ENCODE measurements at regions not wholly inside any gene's neighbourhood (a gene's known extent, or its start where the extent isn't known, plus 50 kb on each side); places are given as distances from the start of the nearest gene placed in this dataset.
"Not testable (repeated sequence)": the region's sequence is repeated elsewhere in the genome, so short reads cannot be mapped to it uniquely, and the experiment has no call there.

DNA sequence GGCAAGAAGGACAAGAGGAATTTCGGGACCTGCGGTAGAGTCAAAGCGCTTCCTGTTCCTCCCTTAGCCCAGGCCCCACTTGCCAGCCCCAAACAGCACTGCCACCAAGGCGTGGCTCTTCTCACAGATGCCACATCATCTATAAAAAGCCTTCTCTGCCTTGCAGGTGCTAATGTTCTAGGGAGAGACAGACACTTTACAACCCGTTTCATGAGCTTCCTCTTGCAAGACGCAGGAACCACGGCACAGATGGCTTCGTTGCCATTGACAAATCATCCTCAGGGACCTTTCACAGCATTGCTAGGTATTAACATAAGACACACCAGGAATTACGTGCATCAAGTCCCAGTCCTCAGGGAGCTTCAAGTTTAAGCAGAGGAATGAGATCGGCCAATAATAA, 180.9 kb downstream of the JCAD start:
- DNase-seq: no peak

DNA sequence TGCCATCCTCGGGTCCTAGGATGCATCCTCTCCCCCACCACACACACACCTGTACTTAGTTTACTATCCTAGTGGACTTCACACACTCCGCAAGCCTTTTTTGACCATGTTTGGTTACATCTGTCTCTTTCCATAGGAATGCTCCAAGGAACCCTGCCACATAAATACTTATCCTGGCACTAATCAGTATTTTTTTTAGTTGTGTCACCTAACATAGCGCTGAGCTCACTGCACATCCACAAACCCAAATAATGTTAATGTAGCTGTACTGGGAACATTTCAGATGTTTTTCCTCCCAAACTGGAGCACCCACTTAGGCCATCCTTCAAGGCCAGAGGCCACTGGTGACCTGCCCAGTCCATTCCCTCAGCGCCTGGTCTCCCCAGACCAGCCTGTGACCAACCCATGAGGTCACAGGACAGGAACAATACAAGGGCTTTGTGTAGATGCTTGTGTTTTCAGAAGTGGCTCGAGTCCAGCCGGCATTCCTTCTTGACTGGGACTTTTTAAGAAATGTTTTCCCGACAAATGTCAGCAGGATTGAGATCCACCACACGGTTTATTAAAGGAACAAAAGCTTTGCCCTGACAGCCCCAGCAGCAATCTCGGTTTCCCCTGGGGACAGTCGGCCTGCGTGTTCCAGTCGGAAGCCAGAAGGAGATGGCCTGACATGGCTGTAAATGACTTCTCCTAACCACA, 181.4 kb downstream of the JCAD start:
- no peak for DNase-seq

GRCh38 chr10:29876008-29876555, 183.3 kb downstream of the JCAD start:
- no peak for DNase-seq

DNA sequence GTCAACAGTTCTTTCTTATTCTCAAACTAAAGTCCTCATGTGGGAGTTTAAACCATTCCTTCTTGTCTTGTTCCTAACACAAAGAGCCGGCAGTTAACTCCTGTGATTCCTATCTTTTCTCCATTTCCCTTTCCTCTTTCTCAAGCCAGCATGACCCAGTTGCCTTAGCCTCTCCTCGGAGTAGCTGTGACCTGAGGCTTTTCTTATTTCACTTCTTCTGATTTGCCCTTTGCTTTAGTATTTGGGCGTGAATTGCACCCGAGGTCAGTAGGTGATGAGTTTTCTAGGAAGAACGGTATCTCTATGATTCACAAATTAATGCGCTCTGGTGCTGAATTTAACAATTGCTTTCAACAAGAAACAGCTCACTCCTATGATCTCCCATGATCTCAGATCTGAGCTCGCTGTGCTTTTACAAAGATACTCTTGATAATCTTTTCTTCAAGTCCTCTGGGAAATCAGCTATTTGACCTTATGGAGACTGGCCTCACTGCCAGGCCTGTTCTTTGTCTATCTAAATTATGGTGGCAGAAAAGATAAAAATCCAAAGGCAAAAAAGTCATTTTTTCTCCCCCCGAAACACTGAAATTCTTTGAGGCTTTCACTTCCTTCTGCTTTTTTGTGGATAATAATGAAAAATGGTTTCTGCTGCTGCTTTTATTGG, 184.6 kb downstream of the JCAD start:
- DNase-seq: no peak

- no peak for DNase-seq
These were observed 185.4 kb downstream of the JCAD start for GRCh38 chr10:29873941-29874484.

- DNase-seq: no peak
These were observed 188.8 kb downstream of the JCAD start for GRCh38 chr10:29870522-29871044.

DNA sequence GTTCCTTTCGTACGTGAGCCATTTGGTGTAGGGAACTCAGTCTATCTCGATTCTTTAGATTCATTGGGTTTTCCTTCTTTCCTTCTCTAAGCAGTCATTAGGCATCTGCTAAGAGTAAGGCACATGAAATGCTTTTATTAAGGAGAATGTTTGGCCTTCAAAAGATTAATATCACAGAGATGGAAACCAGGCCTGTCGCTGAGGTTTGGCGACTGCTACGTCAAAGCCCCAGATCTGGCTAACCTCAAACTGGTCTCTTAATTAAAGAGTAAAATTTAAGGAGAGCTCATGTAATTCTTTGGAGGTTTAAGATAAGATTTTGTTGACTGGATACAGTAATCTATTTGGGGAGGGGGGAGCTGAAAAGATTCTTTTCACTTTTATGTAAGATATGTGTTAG, 189.8 kb downstream of the JCAD start:
- no peak for DNase-seq

- DNase-seq: no peak
These were observed 193.0 kb downstream of the JCAD start for GRCh38 chr10:29866356-29866755.

DNA sequence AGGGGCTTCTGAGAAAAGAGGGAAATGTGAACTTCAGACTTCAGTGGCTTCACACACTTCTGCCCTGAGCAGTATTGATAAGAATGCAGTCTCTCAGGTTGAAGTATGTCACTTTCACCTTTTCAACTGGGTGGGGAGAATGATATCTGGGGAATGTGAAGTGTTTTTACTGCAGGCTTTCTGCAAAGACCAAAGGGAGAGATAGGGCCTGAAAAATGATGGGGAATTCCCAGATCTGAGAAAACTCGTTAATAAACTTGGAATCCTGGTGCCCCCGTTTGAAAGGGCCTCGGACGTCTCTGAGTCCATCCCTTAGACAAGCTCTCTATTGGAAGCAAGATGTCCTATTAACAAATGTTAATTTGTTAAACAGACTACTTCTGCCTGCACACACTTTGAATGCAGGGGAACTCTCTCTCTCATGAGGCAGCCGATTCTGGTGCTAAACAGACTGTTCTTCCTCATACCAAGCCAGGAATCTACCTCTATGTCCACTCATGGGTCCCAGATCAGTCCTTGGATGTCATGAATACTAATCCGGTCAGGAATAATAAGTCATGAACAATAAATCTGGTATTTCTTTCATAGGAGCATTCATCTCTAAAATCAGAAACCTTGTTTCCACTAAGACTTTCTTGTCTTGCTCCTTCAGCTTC, 193.6 kb downstream of the JCAD start:
- no peak for DNase-seq

GRCh38 chr10:29862923-29863614, 196.3 kb downstream of the JCAD start:
- no peak for DNase-seq

- no peak for DNase-seq
These were observed 197.4 kb downstream of the JCAD start for GRCh38 chr10:29861811-29862505.

DNA sequence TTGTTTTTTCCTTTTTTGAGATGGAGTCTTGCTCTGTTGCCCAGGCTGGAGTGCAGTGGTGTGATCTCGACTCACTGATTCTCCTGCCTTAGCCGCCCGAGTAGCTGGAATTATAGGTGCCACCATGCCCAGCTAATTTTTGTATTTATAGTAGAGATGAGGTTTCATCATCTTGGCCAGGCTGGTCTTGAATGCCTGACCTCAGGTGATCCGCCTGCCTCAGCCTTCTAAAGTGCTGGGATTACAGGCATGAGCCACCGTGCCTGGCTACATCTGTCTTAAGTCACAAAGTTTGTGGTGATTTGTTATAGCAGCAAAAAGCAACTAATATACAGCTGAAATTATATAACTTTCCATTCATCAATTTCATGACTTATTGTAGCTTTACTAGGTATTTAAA, 198.2 kb downstream of the JCAD start:
- not testable (repeated sequence) for DNase-seq

DNA sequence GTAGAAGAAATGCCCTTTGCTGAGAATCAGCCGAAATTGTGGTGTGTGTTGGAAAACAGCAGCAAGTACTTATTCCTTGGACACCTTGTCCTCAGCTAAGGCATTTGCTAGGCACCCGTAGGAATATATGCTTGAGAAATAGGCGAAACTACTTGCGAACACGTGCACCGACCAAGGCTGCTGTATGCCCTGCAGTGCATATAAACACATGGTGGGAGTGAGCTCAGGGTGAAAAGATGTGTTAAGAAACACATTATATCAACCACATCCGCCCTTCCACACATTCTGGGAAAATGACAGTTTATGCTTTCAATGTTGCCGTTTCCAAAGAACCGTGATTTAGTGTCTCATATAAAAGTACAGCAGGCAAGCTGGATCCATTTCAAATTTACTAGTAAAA, 199.2 kb downstream of the JCAD start:
- no peak for DNase-seq

- DNase-seq: no peak
These were observed 199.8 kb downstream of the JCAD start for GRCh38 chr10:29859521-29860130.

DNA sequence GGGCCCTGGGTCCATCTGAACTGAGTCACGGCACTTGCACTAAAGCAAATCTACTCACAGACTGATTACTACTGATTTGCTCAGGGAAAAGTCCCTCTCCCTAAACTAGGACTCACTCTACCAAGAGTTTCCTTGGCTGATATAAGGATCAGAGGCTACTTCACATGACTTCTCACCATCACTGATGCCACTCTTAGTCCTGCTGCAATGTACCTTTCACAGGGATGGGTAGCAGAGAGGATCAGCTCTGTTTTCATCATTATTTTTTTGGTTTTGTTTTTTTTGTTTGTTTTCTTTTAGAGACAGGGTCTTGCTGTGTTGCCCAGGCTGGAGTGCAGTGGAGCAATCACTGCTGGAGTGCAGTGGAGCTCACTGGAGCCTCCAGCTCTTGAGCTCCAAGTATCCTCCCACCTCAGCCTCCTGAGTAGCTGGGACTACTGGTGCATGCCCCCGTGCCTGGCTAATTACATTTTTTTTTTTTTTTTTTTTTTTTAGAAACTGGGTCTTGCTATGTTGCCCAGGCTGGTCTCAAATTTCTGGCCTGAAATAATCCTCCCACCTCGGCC, 200.6 kb downstream of the JCAD start:
- no peak for DNase-seq

GRCh38 chr10:29857843-29858701, 201.3 kb downstream of the JCAD start:
- no peak for DNase-seq

GRCh38 chr10:29856295-29856694, 203.1 kb downstream of the JCAD start:
- DNase-seq: no peak

DNA sequence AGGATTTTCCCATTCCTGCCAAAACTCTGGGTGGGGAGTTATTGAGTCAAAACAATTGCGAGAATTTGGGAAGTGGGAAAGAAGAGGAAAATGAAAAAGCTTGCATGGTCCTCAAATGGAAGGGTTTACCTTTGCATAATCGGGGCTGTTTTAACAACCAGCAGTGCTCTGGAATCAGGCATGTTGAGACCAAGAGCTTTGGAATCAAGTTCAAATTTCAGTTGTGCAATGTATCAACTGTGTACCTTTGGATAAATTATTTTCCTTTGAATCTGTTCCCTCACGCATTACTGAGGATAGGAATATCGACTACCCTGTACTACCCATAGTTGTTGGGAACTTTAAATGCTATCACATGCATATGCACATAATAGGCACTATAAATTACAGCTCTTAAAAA, 205.5 kb downstream of the JCAD start:
- no peak for DNase-seq

GRCh38 chr10:29851241-29851640, 208.1 kb downstream of the JCAD start:
- DNase-seq: no peak

- DNase-seq: no peak
These were observed 209.0 kb downstream of the JCAD start for GRCh38 chr10:29850371-29850770.
